ENCODE measurements at regions not wholly inside any gene's neighbourhood (a gene's known extent, or its start where the extent isn't known, plus 50 kb on each side); places are given as distances from the start of the nearest gene placed in this dataset.
A peak's percentile ranks its signal among the peaks of the same experiment; 100 is the strongest.

DNA sequence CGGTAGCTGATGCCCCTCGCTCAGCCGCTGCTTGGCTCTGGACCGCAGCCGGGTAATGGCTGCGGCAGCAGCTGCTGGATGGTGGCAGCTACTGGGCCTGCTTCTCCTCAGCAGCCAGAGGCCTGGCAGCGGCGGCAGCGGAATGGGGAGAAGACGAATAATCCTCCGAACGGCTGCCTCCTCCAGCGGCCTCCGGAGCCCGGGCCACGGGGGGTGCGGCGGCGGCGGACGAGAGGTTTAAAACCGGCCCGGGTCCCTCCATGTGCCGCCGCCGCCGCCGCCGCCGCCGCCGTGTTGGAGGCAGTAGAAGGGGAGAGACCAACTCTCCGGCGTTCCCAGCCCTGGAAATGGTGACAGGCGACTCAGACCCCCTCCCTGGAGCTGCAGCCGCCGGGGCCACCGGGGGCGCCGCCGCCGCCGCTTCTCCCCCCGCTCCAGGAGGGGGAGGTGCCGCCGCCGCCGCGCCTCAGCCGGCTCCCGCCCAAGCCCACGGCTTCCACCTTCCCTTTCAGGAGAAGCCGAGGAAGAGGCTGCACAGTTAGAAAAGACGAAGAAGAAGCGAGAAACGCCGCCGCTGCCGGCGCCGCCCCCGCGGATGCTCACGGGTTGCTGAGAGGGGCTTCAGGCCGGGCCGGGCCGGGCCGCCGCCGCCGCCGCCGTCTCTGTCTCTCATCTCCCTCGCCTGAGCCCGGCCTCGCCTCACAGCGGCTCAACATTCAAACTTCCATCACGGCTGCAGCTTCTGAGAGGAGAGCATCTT, 118.4 kb upstream of the PRSS3 start:
- CTCF ChIA-PET, result interaction anchor here (1.2 kb wide), 1 partner anchor 53 kb away, joined by 6 read pairs; no protein-coding TSS in a partner anchor
- no peak for TF ChIP-seq CTCF (conservative IDR thresholded peaks at IDR 0.05; ENCODE audit: low read depth)
- POLR2A ChIA-PET (ENCODE audit: low non-redundant PET), result no interaction called here
- DNase-seq (ENCODE audit: low spot score), result peak; percentile 23
- 0 out of 2 replicates have a peak overlapping the region, but pooled peaks have one; percentile 5 for H3K27ac ChIP-seq

- POLR2A ChIA-PET (ENCODE audit: low non-redundant PET), result no interaction called here
- no peak for DNase-seq (ENCODE audit: low spot score)
- CTCF ChIA-PET, result interaction anchor here (1.2 kb wide), 1 partner anchor 54 kb away, joined by 6 read pairs; no protein-coding TSS in a partner anchor
- 0 out of 2 replicates have a peak overlapping the region, but pooled peaks have one; percentile 5 for H3K27ac ChIP-seq
- TF ChIP-seq CTCF (conservative IDR thresholded peaks at IDR 0.05; ENCODE audit: low read depth), result no peak
Measured at GRCh38 chr9:33677506-33677809, 117.9 kb upstream of the PRSS3 start.

- POLR2A ChIA-PET (ENCODE audit: low non-redundant PET), result no interaction called here
- CTCF ChIA-PET, result no interaction called here
- TF ChIP-seq CTCF (conservative IDR thresholded peaks at IDR 0.05; ENCODE audit: low read depth), result no peak
- DNase-seq (ENCODE audit: low spot score), result no peak
- H3K27ac ChIP-seq, result no peak overlapping the region
Measured at GRCh38 chr9:33677961-33678360, 117.4 kb upstream of the PRSS3 start.

- H3K27ac ChIP-seq, result no peak overlapping the region
- no peak for TF ChIP-seq CTCF (conservative IDR thresholded peaks at IDR 0.05; ENCODE audit: low read depth)
- DNase-seq (ENCODE audit: low spot score), result no peak
- POLR2A ChIA-PET (ENCODE audit: low non-redundant PET), result no interaction called here
- CTCF ChIA-PET, result interaction anchor here (0.6 kb wide), 1 partner anchor 266 kb away, joined by 4 read pairs; no protein-coding TSS in a partner anchor
Measured at GRCh38 chr9:33682551-33682950, 112.8 kb upstream of the PRSS3 start.

DNA sequence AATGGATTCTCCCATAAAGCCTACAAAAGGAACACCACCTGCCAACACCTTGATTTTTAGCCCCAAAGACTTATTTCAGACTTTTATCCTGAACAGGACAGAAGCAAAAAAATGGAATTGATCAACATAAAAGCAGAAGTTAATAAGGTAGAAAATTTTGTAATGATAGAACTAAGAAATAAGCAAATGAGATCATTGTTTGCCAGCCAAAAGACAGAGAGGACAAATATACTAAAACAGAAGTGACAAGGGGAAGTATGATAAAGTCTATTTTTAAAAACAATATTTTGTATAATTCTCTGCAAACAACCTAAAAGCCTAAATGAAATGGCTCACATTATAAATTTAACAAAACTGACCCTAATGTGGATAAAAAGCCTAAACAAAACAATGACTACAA, 110.5 kb upstream of the PRSS3 start:
- CTCF ChIA-PET, result interaction anchor here (0.6 kb wide), 1 partner anchor 9 kb away, joined by 3 read pairs; no protein-coding TSS in a partner anchor
- TF ChIP-seq CTCF (conservative IDR thresholded peaks at IDR 0.05; ENCODE audit: low read depth), result no peak
- no peak for DNase-seq (ENCODE audit: low spot score)
- POLR2A ChIA-PET (ENCODE audit: low non-redundant PET), result no interaction called here
- H3K27ac ChIP-seq, result no peak overlapping the region

GRCh38 chr9:33686942-33687341, 108.4 kb upstream of the PRSS3 start:
- no peak for TF ChIP-seq CTCF (conservative IDR thresholded peaks at IDR 0.05; ENCODE audit: low read depth)
- DNase-seq (ENCODE audit: low spot score), result no peak
- H3K27ac ChIP-seq, result no peak overlapping the region
- CTCF ChIA-PET, result no interaction called here
- POLR2A ChIA-PET (ENCODE audit: low non-redundant PET), result no interaction called here

All from RWPE1 (cell line).